CD4-positive, alpha-beta T cell treated with Interleukin-17A for 1 hour (primary cell): ENCODE measurements at regions not wholly inside any gene's neighbourhood (a gene's known extent, or its start where the extent isn't known, plus 50 kb on each side); places are given as distances from the start of the nearest gene placed in this dataset.
"Not testable (repeated sequence)": the region's sequence is repeated elsewhere in the genome, so short reads cannot be mapped to it uniquely, and the experiment has no call there.

Experiments
- DNase-seq: peaks from one replicate; pipeline ENCODE4 v3.0.0-alpha.2; 2020

DNA sequence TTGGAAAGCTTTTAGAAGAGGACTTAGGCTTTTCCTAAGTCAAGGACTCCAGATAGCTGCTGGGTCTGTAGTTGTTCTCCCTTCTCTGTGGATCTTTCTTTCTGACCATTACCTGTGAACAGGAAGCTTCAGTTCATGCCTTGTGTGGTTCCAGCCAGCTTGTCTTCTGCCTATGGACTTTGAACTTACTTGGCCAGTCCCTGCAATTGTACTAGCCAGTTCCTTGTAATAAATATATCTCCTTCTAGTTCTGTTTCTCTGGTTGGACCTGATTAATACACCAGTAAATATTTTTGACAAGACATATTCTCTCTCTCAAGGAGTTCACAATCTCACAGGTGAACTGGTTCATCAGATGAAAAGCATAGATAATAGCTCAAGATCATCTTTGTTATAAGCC lies 341.3 kb upstream of the DPPA4 start:
- DNase-seq, result no peak

- DNase-seq, result no peak
Measured at GRCh38 chr3:109679664-109680063, 342.3 kb upstream of the DPPA4 start.

GRCh38 chr3:109683746-109684145 lies 346.4 kb upstream of the DPPA4 start:
- no peak for DNase-seq

DNA sequence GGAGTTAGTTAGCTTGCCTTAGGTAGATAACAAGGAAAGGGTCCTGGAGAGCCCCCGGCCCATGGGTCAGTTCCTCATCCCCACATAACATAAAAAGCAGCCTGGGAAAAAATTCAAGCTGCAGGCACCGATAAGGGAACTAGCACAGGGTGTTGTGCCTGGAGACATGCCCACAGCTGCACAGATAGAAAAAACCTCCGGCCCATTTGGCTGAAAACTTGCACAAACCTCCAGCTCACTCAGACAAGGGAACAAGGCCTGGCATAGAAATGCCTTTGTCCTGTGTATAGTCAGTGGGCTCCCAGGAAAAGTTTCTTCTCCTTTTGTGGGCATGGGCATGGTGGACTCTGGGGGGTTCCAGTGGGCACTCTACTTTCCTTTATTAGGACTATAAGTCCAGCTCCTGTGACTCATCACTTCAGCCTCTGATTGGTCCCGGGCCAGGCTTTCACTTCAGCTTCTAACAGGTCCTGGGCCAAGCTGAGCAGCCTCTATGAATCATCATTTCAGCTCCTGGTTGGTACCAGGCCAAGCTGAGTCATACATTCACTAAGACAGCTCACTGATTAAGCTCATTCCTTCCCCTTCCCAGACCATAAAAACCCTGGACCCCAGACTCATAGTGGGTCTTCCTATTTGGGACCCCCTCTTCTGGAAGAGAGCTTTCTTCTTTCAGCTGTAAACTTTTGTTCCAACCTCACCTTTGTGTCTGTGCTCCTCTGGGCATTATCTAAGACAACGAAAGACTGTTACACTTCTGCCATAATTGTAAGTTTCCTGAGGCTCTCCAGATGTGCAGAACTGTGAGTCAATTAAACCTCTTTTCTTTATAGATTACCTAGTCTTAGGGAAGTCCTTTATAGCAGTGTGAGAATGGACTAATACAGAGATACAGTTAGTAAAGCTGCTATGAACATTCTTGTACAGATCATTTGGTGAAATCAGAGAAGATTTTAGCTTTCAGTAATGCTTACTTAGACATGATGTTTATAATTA lies 348.0 kb upstream of the DPPA4 start:
- no peak for DNase-seq

GRCh38 chr3:109687626-109688025 lies 350.3 kb upstream of the DPPA4 start:
- no peak for DNase-seq

GRCh38 chr3:109696932-109697331 lies 359.6 kb upstream of the DPPA4 start:
- no peak for DNase-seq

GRCh38 chr3:109702252-109702651 lies 364.9 kb upstream of the DPPA4 start:
- DNase-seq, result no peak

GRCh38 chr3:109702976-109703375 lies 365.6 kb upstream of the DPPA4 start:
- no peak for DNase-seq

DNA sequence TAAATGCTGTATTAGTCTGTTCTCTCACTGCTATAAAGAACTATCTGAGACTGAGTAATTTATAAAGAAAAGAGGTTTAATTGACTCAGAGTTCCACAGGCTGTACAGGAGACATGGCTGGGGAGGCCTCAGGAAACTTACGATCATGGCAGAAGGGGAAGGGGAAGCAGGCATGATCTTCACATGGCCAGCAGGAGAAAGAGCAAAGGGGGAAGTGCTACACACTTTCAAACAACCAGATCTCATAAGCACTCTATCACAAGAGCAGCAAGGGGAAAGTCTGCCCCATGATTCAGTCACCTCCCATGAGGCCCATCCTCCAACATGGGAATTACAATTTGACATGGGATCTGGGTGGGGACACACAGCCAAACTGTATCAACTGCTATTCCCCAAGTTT lies 367.8 kb upstream of the DPPA4 start:
- DNase-seq, result not testable (repeated sequence)

GRCh38 chr3:109707617-109708016 lies 370.3 kb upstream of the DPPA4 start:
- DNase-seq, result no peak

GRCh38 chr3:109713288-109713687 lies 375.9 kb upstream of the DPPA4 start:
- no peak for DNase-seq

- DNase-seq, result no peak
Measured at GRCh38 chr3:109715707-109716106, 378.4 kb upstream of the DPPA4 start.

DNA sequence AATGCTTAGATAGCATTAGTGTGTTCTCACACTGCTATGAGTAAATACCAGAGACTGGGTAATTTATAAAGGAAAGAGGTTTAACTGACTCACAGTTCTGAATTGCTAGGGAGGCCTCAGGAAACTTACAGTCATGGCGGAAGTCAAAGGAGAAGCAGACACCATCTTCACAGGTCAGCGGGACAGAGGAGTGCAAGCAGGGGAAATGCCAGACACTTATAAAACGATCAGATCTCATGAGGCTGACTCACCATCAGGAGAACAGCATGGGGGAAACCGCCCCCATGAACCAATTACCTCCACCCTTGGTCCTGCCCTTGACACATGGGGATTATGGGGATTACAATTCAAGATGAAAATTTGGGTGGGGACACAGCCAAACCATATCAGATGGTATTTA lies 381.5 kb upstream of the DPPA4 start:
- no peak for DNase-seq

DNA sequence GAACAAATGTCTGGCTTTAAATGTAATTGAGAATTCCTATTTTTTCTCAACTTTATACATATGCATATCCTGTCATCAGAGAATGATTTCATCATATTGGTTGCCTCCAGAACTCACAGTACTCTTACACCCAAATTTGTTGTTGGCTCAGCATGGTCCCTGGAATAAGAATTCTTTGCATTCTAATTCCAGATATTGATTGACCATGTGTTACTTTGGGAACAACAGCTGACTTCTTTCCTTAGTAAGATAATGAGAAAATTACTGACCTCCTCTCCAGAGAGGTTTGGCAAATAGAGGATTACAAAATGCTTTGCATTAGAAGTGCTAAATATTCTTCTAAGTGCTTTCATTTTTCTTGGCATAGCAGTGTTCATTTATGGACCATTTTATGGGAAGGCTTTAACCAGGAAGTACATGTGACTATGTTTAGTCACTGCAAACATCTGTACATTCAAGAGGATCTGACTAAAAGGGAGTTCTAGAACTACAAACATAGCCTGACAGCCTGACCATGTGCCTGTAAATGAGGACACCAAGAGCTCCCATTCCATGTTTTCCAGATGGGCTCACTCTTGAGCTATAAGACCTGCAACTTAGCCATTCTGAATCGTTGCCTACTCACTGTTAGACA lies 391.6 kb upstream of the DPPA4 start:
- no peak for DNase-seq

- DNase-seq, result peak; percentile 77
Measured at GRCh38 chr3:109731639-109732473, 394.5 kb upstream of the DPPA4 start.

- no peak for DNase-seq
Measured at GRCh38 chr3:109743981-109744380, 406.6 kb upstream of the DPPA4 start.

DNA sequence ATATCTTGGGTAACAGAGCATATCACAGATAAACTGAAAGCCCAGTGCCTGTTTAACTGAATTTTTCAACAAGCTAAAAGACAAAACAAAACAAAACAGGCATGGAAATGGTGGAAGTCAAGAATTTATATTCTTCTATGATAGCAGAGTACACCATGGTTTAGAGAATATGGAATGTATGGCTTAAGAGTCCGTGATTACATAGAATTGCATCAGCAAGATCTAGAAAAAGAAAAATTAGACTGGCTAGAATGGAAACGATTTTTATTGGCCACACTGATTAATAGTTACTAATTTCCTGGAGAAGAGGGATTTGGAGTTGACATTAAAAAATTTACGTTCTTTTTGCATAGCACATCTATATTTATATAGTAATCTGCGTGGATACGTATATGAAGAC lies 435.2 kb upstream of the DPPA4 start:
- DNase-seq, result no peak

- no peak for DNase-seq
Measured at GRCh38 chr3:109774108-109774507, 436.8 kb upstream of the DPPA4 start.

DNA sequence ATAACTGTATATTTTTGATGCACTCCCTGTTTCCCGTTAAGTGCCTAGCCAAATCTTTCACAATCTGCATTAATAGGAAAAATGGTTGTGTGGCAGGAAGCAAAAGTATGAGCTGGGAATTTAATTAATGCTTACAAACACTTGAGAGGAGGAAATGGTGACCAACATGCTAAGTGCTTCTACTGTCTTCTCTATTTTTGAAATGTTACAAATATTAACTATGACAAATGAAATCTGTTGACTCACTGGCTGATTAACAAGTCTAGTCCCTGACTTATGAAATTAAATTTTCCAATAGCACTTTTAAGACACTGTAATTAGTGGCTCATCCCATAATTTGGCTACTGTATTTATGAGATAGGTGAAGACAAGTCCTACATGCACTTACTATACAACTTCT lies 446.9 kb upstream of the DPPA4 start:
- DNase-seq, result no peak

GRCh38 chr3:109784852-109785631 lies 447.7 kb upstream of the DPPA4 start:
- no peak for DNase-seq

- DNase-seq, result no peak
Measured at GRCh38 chr3:109803274-109803673, 465.9 kb upstream of the DPPA4 start.

DNA sequence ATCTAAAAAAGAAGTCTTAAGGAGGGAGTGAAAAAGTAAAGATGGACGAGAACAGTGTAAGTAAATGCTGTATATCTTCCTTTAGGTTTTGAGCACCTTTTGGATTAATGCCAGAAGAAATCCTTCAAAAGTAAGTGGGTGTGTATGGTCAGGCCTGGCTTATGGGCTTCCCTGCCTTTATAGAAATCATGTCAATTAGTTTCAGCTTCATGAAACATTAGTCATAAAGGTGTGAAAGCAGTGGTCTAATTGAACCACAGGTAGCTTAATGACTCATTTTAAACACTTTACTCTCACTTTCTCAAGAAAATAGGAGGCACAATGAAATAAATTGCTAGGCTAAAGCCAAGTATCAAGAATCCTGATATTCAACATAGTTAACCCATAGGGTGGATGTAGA lies 467.4 kb upstream of the DPPA4 start:
- peak; percentile 66 for DNase-seq

GRCh38 chr3:109806929-109807328 lies 469.6 kb upstream of the DPPA4 start:
- DNase-seq, result peak; percentile 86
